GOT3 (cell line): ENCODE measurements at regions not wholly inside any gene's neighbourhood (a gene's known extent, or its start where the extent isn't known, plus 50 kb on each side); places are given as distances from the start of the nearest gene placed in this dataset.

Experiments used
- DNase-seq: peaks from one replicate; lab custom pipeline; 2025; ENCODE audit warnings: mixed read lengths; lab: John Stamatoyannopoulos, UW

DNA sequence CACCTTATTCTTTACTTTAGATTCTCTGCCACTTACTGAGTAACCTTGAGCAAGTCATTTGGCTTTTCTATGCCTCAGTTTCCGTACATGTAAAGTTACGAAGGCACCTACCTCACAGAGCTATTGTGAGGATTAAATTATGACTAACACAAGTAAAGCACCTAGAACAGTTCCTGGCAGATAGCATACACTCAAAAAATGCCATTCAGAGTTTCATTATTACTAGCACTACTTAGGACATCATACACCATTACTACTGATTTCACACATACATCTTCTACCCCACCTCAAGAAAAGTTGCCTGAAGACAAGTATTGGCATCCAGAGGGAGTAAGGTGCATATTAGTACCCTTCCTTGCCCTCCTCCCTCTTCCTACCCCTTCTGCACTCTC, 107.8 kb downstream of the OGFRL1 start:
- DNase-seq: no peak

DNA sequence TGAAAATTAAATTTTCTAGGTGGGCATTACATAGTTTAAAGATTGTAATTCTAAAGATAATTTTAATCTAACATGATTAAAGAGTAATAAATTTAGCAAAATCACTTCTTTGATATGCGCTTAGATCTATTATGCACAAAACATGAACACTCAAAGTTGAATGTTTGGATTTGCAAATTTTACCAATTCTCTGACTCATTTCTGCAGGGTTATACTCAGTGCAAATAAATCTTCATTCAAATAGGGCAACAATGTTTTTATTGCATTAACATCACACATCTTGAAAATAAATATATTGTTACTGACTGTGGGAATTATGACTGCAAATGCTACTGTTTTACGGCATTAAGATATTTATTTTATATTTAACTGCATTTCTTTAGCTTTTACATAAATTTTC, 110.7 kb downstream of the OGFRL1 start:
- DNase-seq: no peak

DNA sequence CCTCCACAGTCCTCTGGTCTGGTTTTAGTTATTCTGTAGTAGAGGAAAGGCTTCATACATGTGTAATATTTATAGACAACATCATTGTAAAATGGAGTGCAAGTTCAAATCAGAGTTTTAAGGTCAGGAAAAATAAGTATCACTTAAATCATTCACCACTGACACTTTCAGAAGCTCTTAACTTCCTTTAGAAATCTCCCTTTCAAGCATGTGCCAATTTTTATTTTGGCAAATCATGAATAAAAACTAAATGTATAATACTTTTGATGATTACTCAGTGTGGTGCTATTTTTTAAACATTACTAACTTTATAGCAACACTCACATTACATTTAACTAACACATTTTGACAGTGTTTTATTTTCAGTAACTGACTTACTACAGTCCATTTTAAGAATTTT, 112.2 kb downstream of the OGFRL1 start:
- no peak for DNase-seq

DNA sequence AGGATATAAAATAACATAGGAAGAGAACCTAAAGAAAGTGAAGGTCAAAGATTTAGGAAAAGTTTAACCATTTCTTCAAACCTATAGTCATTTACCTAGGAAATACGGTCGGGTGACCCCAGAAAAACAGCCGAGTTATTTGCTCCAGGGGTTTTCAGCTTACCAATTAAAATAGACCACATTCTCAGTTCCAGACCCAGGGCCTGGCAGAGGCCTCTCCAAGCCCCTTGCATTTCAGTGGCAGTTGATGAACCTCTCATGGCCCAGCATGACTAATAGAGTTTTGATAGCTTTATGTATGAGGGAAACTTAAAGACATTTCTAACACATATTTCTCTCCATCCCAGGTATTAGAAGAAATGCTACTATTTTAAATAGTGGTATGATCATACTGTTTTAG, 113.5 kb downstream of the OGFRL1 start:
- no peak for DNase-seq

DNA sequence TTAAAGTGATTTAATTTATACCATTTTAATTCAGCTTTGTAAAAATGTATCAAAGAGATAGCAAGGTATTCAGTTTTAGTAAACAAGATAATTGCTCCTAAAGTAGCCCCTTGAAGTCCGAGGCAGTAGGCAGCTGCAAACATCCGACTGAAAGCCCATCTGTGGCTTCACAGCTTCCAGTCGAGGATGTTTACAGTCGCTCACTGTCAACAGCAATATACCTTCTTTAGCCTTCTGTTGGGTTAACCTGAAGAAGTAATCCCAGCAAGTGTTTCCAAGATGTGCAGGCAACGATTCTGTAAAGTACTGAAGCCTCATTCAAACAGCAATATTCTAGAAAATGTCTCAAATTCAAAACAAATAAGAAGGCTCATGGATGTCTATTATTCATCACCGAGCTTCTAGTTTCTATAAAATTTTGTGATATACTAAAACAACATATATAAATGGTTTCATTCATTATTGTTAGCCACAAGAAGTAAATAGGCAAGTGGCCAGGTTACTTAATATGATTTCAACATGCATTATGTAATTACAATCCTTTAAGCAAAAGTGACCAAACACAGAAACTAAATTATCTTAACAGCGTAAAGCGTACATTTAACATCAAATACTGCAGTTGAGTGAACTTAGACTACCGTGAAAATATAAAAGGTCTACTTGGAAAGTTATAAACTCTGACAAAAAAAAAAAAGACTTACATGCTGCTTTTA, 115.0 kb downstream of the OGFRL1 start:
- DNase-seq: no peak

DNA sequence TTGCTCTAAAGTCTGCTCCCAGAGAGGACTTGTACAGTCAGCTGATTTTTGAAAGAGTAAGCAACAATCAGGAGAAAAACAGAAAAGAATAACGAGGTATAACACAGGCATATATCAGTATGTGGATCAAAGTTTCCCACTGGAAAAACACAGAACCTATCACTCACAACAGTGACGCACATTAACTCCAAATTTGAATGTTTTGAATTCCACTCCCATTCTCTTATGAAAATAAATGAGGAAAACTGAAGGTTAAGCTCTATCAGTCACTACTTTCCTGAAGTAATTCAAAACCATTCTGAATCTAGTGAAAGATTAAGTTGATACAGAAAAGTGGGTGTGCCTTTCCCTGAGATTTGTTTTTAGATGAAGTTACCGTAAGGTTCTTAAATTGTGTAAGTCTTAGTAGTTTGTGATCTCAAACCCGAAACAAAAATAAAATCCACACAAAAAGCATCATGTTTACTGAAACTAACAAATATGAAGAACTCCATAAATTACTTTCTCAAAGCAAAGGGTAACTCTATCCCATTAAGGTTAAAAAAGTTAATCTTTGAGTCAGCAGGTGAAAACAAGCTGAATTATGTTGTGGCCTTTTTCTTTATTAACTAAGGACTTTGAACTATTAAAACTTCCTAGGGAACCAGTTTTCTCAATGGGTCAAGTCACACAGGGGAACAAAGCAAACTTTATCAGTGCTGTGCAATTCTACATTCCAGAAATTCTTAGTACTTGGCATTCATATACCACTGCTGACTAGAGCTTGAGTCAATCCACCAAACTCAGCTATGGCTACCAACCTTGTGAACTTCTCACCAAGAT, 115.7 kb downstream of the OGFRL1 start:
- DNase-seq: no peak

DNA sequence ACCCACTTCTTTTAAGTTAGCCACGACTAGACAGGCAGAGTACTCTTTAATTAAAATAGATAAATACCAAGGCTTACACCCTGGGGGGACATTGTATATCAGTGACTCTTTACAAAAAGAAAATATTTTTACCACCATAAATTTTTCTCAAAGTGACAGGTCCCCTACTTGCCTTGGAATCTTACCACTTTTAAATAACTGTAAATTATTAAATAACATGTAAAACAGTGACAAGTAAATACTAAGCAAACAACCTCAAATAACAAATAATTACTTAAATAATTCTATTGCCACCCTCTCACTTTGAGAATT, 116.3 kb downstream of the OGFRL1 start:
- DNase-seq: no peak

DNA sequence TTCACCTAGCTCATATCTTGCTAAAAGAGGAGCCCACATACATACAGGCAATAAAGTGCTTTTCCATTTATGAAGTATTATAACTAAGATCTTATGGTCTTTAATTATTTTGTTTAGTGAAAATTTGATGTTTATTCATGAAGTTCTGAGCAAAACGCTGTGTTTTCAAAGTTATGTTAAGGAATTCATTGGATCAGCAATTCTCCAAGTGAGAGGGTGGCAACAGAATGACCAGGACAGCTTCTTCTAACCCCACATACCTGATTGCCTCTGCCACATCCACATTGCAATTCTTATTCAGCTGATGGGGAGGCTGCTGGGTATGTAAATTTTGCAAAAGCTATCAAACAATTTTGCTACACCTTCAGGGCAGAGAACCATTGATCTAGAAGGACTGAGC, 116.8 kb downstream of the OGFRL1 start:
- no peak for DNase-seq

DNA sequence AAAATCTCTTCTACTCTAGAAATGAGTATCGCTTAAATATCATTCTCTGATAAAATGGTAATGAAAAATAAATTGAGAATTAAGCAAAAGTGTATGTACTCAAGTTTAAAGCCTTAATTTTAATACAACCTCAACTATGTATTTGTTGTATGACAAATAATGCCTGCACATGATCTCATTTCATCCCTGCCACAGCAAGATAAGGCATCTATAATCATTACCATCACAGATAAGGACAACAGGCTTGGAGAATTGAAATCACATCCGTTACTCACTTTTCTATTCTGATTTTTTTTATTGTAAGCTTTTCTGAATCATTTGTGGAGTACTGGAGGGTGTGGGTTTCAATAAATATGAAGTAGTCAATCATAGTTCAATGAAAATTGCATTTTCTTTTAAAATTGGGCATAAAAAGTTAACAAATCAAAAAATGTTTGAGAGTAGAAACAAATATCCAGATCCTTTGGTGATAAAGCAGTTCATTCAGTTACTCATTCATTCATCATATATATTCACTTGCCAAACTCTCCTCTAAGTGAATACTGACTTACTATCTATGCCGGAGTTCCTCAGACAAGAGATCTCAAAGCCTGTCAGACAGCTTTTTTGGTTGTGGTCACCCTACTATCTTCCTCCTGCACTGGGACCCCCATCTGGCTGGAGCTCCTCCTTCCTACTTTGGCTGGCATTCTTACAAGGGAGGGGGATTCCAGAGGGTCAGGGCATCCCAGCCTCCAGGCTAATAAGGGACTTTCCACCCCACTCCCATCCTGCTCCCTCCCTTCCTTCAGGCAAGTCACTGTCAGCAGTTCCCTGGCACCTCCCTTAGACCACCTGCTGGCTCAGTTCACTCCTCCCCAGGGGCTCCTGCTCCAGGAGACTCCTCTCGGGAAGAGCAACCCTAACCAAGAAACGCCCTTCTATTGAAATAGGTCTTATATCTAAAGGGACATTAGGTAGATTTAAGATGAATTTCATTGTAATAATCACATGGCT, 118.6 kb downstream of the OGFRL1 start:
- DNase-seq: no peak

DNA sequence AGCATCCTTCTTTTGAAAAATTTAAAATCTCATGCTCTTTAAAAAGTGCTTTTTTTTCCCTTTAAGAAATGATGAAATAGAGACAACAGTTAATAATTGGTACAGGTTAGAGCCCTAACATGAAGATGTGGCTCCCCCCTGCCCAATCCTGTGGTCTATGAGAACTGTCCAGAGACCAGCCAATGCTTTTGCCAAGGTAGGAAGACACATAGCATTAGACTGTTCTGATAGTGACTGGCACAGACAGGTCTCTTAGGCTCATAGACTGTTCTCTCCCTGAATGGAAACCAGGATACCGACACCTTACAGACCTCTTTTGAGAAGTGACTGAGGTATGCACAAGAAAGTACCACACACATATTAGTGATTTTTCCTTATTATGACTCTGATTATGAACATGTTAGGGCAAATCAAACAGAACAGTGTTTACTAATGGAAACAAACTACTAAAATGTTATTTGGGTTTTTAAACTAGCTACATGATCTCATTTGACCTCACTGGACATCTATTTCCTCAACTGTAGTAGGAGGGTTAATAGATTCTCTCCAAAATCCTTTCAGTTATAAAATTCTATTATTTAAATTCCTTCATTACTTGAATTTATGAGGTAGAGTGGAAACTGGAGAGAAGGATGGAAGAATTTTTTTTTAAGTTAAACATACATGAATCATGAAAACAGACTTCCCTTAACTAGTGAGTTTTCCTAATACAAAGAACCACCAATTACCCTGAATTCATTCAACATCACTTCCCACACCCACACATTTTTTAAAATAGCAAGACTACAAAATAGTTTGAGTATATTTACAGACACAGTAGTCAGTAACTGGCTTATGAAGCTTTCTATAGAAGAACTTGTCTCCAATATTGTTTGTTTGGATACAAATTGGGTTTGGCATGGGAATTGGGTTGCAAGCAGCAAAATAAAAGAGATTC, 120.4 kb downstream of the OGFRL1 start:
- DNase-seq: no peak

DNA sequence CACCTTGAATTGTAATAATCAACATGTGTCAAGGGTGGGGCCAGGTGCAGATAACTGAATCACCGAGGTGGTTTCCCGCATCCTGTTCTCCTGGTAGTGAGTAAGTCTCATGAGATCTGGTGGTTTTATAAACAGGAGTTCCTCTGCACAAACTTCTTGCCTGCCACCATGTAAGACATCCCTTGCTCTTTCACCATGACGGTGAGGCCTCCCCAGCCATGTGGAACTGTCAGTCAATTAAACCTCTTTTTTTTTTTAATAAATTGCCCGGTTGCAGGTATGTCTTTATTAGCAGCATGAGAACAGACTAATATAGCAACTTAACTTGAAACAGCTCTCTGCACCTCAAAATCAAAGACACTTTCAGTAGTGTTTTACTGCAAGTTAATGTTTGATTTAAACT, 121.6 kb downstream of the OGFRL1 start:
- no peak for DNase-seq

DNA sequence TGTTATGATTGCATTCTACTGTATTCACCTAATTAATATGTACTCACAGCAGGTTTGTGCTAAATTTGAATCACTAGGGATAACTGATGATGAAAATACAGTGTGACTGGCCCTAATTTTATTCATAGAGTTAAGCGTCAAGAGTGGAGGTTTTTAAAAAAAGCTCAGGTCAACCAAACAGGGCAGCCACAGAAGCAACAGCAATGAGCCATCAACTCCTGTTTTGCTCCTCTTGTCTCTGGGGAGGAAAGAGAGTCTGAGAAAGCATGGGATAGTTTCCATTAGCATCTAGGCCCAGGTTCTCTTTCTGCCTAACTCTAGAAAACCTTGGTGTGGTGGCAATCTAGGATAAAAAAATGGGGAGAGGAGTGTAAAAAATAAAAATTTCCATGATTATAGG, 122.1 kb downstream of the OGFRL1 start:
- DNase-seq: no peak

DNA sequence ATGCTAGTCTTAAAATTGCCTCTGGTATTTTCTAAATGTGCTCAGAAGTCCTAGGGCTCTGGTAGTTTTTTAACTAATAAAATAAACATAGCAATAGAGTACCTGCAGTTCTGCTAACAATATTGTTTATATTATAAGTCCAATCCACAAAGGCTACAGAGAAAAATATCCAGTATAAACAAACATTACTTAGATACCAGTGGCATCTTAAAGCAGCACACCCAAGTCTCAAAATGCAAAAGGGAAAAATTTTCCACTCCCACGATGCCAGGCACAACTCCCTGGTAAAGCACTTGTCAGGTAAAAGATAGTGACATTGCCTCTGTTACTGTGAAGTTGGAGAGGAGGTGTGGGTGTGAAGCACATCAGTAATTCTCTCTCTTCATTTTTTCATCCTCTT, 123.3 kb downstream of the OGFRL1 start:
- DNase-seq: no peak

DNA sequence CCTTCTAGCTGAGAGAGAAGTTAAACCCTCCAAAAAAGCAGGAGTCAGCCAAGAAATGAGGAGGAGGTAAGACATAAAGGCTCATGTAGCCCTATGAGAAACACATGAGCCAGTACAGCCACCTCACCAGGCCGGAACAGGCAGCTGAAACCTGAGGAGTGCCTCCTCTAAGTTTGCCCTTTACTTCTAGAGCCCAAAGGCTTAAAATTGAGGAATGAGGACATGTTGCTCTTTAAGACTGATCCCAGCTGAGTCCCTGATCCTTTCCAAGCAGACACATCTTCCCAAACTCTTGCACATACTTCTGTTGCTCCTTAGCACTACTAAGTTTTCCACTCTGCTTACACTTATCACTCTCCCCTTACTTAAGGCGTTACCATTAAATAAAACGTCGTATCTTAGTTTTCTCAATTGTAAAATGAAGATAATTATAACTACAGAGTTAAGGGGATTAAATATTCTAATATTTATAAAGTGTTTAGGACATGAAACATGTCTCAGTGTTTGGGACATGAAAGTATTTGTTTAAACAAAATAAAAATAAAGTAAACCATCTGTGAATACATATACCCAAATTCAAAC, 124.0 kb downstream of the OGFRL1 start:
- DNase-seq: no peak

DNA sequence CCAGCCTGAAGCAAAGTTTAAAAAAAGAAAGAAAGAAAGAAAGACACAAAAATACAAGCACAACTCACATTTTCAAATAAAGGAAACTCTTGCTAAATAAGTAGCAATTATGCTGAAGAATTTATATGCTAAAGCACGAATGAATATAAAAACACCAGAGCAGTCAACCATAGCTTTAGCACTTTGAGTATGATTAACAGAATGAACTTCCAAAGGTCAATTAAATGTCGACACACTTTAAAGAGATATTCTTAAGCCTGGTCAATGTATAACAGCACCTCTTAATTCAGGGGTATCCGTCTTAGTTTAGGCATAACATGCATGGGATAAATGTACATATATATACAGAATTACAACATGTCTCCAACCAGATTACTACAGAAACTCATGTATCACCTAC, 125.9 kb downstream of the OGFRL1 start:
- DNase-seq: no peak

DNA sequence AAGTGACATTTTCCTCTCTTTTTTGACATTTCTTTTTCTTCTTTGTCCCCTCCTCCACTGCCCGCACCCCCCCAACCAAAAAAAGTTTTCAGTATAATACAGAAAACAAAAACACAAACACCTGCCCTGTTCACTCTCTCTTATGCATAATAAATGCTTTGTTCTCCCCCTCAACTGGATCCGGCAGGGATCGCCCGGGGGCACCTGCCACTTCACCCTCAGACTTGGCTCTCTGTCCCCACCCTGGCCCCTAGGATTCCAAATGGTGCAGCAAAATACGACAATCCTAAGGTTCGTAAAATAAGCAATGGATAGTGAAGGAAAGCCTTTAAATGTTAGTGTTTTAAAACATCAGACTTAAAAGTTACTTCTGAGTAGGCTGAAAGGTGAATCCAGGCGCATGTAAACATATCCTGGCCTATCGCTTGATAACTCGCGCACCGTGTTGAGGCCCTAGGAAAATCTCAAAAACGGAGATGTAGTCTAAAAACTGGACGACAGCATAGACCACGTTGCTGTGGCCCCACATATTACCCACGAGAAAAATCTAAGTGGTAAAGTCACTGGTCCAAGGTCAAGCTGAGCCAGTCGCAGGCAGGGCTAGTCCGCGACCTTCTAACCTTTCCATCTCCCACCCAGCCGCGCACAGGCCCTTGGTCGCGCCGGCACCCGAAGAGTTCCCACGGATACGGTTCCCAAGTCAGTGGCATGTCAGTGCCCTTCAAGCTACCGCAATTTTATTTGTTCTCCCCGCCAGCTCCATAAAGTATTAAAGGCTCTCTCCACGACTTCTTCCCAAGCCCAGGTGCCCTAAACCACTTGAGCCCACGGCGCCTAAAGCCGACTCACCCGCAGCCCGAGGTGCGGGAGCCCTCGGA, 130.8 kb downstream of the OGFRL1 start:
- no peak for DNase-seq

DNA sequence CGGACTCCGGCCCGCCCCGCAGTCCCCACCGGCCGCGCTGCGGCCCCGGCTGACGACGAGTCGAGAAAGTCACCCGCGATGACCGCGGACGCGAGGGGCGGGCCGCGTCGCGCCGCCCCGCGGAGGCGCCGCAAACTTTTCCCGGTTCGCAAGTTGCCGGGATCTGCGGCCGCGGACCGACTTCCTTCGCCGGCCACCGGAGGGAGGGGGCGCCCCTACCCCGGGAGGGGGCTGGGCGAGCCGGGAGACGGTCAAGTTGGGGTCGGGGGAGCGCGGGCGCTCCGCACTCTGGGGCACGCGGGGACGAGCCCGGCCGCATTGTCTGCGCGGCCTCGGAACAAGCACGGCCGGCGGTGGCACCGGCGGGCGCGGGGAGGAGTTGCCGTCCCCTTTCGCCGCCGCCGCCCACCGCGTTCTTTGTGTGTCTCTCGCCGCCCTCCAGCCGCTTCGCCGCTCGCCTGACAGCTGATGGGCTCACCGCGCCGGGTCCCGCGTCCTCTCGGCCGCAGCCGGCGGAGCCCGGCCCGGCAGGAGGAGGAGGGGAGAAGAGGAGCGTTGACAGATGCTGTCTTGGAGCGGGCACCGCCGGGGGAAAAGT, 131.6 kb downstream of the OGFRL1 start:
- no peak for DNase-seq

DNA sequence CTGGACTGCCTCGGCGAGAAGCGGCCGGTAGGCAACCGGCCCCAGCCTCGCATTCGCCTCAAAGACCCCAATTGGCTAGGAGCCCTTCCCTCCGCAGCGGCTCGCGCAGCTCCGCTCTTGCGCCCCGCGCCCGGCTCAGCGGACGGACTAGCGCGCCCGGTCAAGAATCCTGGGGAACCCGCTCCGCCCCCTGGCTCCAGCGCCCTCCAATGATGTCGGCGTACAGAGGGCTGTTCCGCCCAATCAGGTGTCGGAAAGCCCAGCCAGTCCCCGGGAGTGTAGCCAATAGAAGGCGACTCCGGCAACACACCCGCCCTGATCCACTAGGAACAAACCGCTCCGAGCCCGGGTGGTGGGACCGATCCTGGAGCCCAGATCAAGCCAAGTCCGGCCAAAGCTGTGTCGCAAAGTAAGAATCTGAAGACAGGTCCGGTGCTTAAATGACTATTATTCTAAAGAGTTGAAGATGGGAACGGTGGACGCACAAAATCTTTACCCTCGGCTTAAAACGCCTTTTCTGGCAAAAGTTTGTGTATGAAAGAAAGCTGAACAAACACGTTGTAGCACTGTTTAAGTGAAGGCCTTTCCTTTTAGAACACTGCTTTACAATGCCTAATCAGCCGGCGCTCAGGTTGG, 132.2 kb downstream of the OGFRL1 start:
- peak; percentile 78 for DNase-seq

DNA sequence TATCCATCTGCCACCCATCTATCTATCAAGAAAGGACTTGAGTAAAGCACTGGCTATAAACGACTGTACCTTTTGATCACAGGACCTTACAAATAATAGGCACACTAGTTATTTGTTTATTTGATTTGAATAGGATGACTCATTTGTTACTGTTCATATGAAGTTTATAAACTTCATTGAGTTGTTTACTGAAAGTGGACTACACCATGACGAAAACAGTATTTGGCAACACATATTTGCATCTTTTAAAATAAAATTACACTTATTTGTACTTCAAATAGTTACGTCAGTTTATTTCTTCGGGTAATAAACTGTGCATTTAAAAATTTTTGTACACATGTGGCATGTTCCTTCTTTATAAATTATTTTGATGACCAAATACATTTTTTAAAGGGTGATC, 133.0 kb downstream of the OGFRL1 start:
- DNase-seq: no peak
